ENCODE measurements at regions not wholly inside any gene's neighbourhood (a gene's known extent, or its start where the extent isn't known, plus 50 kb on each side); places are given as distances from the start of the nearest gene placed in this dataset.

DNA sequence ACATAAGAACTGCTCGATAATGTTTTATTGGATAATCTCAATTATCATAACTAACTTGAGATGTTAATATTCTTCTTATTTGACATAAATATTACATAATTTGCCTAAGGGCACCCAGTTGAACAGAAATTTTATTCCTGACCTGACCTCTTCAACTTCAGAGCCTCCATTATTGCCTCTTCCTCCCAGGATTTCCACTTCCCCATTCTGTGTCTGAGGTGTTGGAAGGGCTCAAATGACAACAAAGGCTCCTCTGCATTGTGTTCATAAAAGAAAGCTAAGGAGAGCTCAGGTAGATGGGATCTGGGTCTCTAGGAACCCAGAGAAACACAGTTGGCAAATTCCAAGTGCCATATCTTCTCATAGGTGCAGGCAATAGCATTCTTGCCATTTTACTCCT, 61.2 kb upstream of the ARHGAP20 start:
- H3K4me3 ChIP-seq = no peak overlapping the region
- TF ChIP-seq, protein P1, sequence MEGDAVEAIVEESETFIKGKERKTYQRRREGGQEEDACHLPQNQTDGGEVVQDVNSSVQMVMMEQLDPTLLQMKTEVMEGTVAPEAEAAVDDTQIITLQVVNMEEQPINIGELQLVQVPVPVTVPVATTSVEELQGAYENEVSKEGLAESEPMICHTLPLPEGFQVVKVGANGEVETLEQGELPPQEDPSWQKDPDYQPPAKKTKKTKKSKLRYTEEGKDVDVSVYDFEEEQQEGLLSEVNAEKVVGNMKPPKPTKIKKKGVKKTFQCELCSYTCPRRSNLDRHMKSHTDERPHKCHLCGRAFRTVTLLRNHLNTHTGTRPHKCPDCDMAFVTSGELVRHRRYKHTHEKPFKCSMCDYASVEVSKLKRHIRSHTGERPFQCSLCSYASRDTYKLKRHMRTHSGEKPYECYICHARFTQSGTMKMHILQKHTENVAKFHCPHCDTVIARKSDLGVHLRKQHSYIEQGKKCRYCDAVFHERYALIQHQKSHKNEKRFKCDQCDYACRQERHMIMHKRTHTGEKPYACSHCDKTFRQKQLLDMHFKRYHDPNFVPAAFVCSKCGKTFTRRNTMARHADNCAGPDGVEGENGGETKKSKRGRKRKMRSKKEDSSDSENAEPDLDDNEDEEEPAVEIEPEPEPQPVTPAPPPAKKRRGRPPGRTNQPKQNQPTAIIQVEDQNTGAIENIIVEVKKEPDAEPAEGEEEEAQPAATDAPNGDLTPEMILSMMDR (IDR thresholded peaks at IDR 0.05) = no peak
- TF ChIP-seq POLR2A (IDR thresholded peaks at IDR 0.05) = no peak
- H3K4me1 ChIP-seq = no peaks in the 10 kb centered on the region
- no peaks in the 10 kb centered on the region for H3K9me3 ChIP-seq
- DNase-seq = no peak
- no peaks in the 10 kb centered on the region for H3K36me3 ChIP-seq
- H3K27me3 ChIP-seq = no peaks in the 10 kb centered on the region
- no peak overlapping the region for H3K27ac ChIP-seq
- intact Hi-C loops (cut with DNase I; ENCODE audit: low total_unique reads) = no loop called here

DNA sequence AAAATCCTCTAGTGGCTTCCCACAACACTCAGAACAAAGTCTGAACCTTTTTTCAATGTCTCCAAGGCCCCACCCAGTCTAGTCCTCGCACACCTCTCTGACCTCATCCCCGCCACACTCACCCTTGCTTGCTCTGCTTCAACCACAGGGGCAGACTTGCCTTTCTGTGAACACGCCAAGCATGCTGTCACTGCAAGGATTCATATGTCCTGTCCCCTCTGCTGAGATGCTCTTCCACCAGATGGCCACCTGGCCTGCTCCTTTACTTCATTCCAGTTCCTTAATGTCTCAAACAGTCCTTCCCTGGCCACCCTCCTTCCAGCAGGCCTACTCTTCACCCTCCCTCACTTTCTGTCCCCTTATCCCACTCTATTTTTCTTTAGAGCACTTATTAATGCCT, 60.6 kb upstream of the ARHGAP20 start:
- Histone ChIP-seq H3K27me3 (no peaks in the 10 kb centered on the region), H3K4me3 (no peak overlapping the region), H3K27ac (no peak overlapping the region), H3K36me3 (no peaks in the 10 kb centered on the region), H3K4me1 (no peaks in the 10 kb centered on the region), H3K9me3 (no peaks in the 10 kb centered on the region)
- TF ChIP-seq, protein P1 (IDR thresholded peaks at IDR 0.05) = no peak
- no peak for TF ChIP-seq POLR2A (IDR thresholded peaks at IDR 0.05)
- DNase-seq = no peak
- intact Hi-C loops (cut with DNase I; ENCODE audit: low total_unique reads) = no loop called here

DNA sequence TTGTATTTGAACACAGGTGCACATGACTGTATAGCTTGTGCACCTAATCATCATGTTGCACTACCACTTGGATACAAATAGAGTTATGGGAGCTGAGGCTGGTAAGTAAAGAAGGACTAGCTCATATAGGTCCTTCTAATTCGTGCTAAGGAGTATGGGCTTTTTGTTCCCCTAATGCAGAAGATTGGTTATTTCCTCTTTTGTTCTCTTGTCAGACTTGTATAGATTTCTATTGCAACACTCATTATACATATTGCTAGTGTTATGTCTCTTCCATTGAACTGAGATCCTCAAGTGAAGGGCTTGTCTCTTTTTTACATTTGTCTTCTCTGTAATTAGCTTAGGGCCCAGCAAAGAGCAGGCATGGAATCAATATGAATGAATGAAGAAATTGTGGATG, 54.1 kb upstream of the ARHGAP20 start:
- H3K4me3 ChIP-seq = no peak overlapping the region
- no peaks in the 10 kb centered on the region for H3K9me3 ChIP-seq
- no peaks in the 10 kb centered on the region for H3K4me1 ChIP-seq
- no peak overlapping the region for H3K27ac ChIP-seq
- no peak for DNase-seq
- H3K36me3 ChIP-seq = no peaks in the 10 kb centered on the region
- intact Hi-C loops (cut with DNase I; ENCODE audit: low total_unique reads) = no loop called here
- H3K27me3 ChIP-seq = no peaks in the 10 kb centered on the region
- no peak for TF ChIP-seq POLR2A (IDR thresholded peaks at IDR 0.05)
- TF ChIP-seq, protein P1 (IDR thresholded peaks at IDR 0.05) = no peak

DNA sequence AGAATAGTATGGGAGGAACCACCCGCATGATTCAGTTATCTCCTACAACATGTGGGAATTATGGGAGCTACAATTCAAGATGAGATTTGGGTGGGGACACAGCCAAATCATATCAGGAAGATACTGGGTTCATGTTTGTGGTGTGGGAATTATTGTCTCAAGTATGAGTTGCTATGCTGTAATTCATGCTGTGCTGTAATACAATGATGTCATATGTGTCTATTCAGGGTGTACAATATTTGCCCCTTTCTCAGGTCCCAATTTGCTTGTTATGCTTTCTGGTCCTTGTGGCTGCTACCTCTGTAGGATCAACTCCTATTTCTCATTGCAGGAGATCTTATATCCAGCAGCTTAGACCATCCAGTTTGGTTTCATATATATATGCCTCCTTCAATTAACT, 52.2 kb upstream of the ARHGAP20 start:
- intact Hi-C loops (cut with DNase I; ENCODE audit: low total_unique reads) = no loop called here
- Histone ChIP-seq H3K36me3 (no peaks in the 10 kb centered on the region), H3K4me3 (no peak overlapping the region), H3K27me3 (no peaks in the 10 kb centered on the region), H3K27ac (no peak overlapping the region), H3K9me3 (no peaks in the 10 kb centered on the region), H3K4me1 (no peaks in the 10 kb centered on the region)
- no peak for TF ChIP-seq POLR2A (IDR thresholded peaks at IDR 0.05)
- TF ChIP-seq, protein P1 (IDR thresholded peaks at IDR 0.05) = no peak
- DNase-seq = no peak

DNA sequence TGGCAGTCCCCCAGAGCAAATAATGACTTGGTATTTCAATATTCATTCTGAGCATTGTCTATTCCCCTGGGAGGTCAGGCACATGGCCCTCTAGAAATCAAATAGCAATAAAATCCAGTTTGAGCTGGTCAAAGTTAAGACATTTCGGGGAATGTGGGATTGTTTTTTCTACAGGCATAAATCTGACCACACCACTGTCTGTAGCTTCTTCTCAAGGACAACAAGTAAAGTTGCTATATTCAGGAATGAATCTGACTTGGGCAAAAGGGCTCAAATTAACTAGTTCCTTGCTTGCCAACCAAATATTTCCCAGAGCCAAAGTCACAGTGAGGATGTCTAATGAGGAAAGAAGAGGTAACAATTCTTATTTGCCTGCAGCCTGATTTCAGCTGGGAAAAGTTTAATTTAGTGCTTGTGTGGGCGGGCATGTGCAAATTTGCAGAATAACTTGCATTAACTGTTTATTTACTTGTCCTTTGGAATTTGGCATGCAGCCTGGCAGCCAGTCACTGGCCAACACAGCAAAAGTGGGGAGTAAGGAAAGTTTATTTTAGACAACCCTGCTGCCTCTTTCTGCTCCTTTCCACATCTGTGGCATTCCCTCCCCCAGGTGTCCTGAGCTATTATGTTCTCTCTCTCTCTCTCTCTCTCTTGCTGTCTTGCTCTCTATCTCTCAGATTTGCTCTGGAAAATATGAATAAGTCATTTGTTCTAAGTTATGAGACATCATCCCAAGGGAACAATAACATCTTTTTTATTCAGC, 51.2 kb upstream of the ARHGAP20 start:
- Histone ChIP-seq H3K4me3 (no peak overlapping the region), H3K27ac (no peak overlapping the region), H3K9me3 (no peaks in the 10 kb centered on the region), H3K27me3 (no peaks in the 10 kb centered on the region), H3K4me1 (no peaks in the 10 kb centered on the region), H3K36me3 (no peaks in the 10 kb centered on the region)
- intact Hi-C loops (cut with DNase I; ENCODE audit: low total_unique reads) = no loop called here
- peak in 1 of 2 donors; percentile 22 for DNase-seq
- TF ChIP-seq POLR2A (IDR thresholded peaks at IDR 0.05) = no peak
- TF ChIP-seq, protein P1 (IDR thresholded peaks at IDR 0.05) = no peak

Measured in uterus (tissue), 3 donors.